GM10266 (cell line): ENCODE measurements at regions not wholly inside any gene's neighbourhood (a gene's known extent, or its start where the extent isn't known, plus 50 kb on each side); places are given as distances from the start of the nearest gene placed in this dataset.
"Not testable (repeated sequence)": the region's sequence is repeated elsewhere in the genome, so short reads cannot be mapped to it uniquely, and the experiment has no call there.

ENCODE experiments used
- DNase-seq: peaks from one replicate; pipeline ENCODE4 v3.0.0; 2012; ENCODE audit errors: extremely low spot score
- TF ChIP-seq, protein P1 (sequence below): IDR thresholded peaks from 2 replicates; pipeline ENCODE4 v1.5.1; 2012; ENCODE audit warnings: mild to moderate bottlenecking, low read depth; ENCODE audit not compliant: control insufficient read depth, insufficient read depth; ENCODE audit errors: missing control alignments

DNA sequence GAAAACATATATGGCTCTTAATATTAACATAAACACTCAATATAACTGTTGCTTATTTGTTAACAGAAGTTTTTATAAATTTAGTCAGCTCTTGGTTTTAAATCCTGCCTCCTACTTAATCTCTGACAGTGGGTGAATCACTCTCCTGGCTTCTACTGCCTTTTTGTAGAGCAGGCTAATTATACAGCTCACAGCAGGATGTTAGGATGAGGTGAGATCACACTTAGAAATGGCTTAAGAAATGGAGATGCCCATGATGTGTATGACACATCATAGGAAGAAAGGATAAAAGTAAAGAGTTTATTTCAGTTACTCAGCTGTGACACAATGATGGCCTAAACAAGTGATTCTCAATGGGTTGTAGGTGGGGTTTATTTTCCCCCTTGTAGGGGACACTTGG is 345.6 kb downstream of the SPRY2 start:
- no peak for DNase-seq
- TF ChIP-seq, protein P1, sequence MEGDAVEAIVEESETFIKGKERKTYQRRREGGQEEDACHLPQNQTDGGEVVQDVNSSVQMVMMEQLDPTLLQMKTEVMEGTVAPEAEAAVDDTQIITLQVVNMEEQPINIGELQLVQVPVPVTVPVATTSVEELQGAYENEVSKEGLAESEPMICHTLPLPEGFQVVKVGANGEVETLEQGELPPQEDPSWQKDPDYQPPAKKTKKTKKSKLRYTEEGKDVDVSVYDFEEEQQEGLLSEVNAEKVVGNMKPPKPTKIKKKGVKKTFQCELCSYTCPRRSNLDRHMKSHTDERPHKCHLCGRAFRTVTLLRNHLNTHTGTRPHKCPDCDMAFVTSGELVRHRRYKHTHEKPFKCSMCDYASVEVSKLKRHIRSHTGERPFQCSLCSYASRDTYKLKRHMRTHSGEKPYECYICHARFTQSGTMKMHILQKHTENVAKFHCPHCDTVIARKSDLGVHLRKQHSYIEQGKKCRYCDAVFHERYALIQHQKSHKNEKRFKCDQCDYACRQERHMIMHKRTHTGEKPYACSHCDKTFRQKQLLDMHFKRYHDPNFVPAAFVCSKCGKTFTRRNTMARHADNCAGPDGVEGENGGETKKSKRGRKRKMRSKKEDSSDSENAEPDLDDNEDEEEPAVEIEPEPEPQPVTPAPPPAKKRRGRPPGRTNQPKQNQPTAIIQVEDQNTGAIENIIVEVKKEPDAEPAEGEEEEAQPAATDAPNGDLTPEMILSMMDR, result no peak

DNA sequence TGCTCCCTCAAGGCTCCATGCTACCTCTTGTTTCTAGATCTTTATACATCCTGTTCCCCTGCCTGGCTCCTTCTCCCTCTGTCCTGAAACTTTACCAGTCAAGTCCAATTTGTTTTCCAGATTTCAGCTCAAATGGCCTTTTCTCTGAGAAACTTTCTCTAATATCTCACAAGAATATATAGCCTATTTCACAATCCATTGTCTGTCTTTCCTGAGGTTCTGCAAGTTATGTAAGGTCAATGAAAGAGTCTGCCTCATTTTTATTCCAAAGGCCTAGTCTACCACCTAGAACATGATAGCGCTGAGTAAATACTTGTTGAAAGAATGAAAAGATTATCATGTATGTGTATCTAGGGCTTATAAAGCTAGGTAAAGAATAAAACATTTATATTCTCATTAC is 348.8 kb downstream of the SPRY2 start:
- DNase-seq, result no peak
- TF ChIP-seq, protein P1, result no peak

DNA sequence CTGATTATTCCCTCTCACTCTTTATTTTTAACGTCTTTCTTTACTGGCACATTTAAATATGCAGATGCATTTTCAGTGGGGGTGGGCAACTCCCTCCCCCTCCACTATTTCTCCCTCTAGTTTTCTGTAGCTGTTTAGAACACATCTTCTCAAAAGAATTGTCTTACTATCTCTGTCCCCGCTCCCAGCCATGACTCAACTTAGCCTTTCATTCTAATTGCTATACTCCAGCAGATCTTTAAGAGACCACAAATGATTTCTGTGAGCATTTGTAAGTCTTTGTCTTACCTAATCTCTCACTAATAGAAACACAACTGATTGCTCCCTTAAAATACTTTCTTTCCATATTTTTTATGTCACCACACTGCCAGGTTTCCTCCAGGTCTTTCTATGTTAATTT is 350.9 kb downstream of the SPRY2 start:
- no peak for DNase-seq
- TF ChIP-seq, protein P1, result no peak

DNA sequence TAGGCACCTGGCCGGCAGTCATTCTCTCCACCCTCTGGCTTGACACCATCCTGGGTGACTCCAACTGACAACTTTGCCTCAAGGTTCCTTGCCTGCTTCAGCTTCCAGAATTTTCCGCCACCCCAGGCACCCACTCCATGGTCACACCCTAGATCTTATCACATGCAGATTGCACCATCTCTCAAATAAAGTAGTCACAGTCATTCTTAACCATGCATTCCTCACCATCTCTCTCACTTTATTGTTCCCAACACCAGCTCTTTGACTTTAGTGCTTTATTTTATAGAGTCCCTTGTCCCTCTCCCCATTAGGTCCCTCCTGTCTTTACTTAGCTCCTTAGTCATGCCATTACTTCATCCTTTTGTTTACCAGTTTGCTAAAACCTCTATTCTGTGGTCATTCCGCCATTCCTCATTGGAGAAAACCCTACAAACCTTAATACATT is 351.7 kb downstream of the SPRY2 start:
- TF ChIP-seq, protein P1, result no peak
- no peak for DNase-seq

DNA sequence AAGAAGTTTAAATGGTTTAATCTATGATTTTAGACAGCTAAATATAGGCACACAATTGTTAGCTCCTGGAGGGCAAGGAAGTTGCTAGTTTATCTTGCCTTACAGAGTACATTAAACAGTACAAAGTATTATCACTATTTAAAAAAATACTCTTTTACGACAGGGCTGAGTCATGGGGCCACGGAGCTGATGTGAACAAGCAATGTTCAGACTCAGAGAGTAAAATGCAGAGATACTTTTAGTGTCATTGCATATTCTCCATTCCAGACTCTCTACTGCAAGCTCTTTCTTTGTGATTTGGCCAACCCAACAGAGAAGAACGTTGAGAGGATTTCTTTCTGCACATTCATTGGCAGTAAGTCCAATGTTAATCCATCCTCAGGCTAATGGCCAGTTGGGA is 352.4 kb downstream of the SPRY2 start:
- TF ChIP-seq, protein P1, result no peak
- DNase-seq, result no peak

DNA sequence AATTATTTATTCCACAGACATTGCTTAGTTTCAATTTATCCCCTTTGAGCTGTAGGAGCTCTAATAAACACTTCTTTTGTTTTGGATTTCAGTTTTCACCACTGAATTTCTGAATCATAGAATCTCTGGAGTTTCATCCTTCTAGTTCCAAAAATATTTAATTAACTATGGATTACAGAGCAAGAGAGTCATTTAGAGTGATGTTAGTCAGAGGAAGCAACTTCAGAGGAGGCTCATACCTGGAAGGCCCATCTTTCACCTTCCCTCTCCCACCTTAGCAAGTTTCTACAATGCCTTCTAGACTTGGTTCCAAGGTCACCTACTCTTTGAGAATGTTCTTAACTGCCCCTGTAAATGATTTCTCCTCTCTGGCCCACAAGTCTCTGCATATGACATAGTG is 353.2 kb downstream of the SPRY2 start:
- TF ChIP-seq, protein P1, result no peak
- DNase-seq, result no peak

DNA sequence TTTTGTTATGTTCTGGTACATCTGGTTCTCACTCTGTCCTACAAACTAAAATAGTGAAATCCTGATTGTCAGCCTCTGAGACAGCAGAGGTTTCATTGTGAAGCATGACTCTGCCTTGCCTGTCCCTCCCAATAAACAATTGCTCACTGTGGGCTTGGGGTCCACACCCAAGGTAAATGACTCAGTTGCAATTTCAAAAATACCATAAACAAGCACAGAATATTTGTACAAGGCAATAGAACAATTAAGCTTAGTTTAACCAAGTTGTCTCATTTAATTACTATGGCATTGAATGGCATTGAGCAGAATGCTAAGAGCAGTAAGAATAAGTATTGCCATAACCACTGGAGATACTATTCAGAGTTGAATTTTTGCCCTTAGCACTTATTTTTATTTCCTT is 353.6 kb downstream of the SPRY2 start:
- TF ChIP-seq, protein P1, result no peak
- no peak for DNase-seq

DNA sequence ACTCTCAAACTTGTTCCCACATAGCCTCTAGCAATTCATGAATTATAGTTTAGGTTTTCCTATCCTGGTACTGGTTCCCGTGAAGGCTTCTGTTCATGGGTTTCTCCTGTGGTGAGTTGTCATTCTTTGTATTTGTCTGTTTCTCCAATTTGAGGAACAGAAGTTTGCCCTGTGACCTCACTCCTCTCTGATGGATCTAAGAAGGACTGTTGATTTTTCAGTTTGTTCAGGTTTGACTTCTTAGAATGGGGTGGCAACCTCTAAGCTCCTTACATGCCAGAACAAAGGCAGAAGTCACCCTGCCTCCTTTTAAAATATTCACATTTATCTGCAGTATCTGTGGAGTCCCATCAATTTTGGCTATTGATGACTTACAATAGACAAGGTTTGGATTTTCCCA is 354.0 kb downstream of the SPRY2 start:
- TF ChIP-seq, protein P1, result no peak
- no peak for DNase-seq

DNA sequence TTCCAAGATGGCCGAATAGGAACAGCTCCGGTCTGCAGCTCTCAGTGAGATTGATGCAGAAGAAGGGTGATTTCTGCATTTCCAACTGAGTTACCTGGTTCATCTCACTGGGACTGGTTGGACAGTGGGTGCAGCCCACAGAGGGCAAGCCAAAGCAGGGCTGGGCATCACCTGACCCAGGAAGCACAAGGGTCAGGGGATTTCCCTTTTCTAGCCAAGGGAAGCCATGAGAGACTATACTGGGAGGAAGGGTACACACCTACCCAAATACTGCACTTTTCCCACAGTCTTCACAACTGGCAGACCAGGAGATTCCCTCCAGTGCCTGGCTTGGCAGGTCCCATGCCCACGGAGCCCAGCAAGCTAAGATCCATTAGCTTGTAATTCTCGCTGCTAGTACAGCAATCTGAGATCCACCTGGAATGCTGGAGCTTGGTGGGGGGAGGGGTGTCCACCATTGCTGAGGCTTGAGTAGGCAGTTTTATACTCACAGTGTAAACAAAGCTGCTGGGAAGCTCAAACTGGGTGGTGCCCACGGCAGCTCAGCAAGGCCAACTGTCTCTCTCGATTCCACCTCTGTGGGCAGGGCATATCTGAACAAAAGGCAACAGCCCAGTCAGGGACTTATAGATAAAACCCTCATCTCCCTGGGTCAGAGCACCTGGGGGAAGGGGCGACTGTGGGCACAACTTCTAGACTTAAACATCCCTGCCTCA is 365.8 kb downstream of the SPRY2 start:
- not testable (repeated sequence) for DNase-seq
